ENCODE measurements at regions not wholly inside any gene's neighbourhood (a gene's known extent, or its start where the extent isn't known, plus 50 kb on each side); places are given as distances from the start of the nearest gene placed in this dataset.
A peak's percentile ranks its signal among the peaks of the same experiment; 100 is the strongest.

GRCh38 chr10:52517012-52517411, 202.9 kb downstream of the DKK1 start:
- Mint-ChIP-seq H3K4me3 (no peak overlapping the region), H3K9me3 (peaks cover 18% of the 10 kb centered on the region)

GRCh38 chr10:52523696-52524095, 209.6 kb downstream of the DKK1 start:
- Histone ChIP-seq H3K27me3 (ENCODE audit: control insufficient read depth, insufficient read depth, low read length, poor library complexity, severe bottlenecking) (no peaks in the 10 kb centered on the region), H3K9me3 (ENCODE audit: control insufficient read depth, low read length) (no peaks in the 10 kb centered on the region), H3K4me1 (ENCODE audit: control insufficient read depth, insufficient read depth, low read length) (no peaks in the 10 kb centered on the region), H3K9ac (ENCODE audit: extremely low read depth, low read length, poor library complexity, severe bottlenecking) (no peak overlapping the region), H3K4me3 (ENCODE audit: low read length) (no peak overlapping the region), H3K27ac (ENCODE audit: low read depth, low read length) (no peak overlapping the region), H3K36me3 (ENCODE audit: control insufficient read depth, insufficient read depth, low read length) (no peaks in the 10 kb centered on the region)
- Mint-ChIP-seq H3K27me3 (ENCODE audit: insufficient read depth) (no peaks in the 10 kb centered on the region), H3K27ac (no peak overlapping the region), H3K36me3 (ENCODE audit: low read depth) (no peaks in the 10 kb centered on the region), H3K9me3 (no peaks in the 10 kb centered on the region), H3K4me1 (no peaks in the 10 kb centered on the region), H3K4me3 (no peak overlapping the region)
- TF ChIP-seq, protein P1, sequence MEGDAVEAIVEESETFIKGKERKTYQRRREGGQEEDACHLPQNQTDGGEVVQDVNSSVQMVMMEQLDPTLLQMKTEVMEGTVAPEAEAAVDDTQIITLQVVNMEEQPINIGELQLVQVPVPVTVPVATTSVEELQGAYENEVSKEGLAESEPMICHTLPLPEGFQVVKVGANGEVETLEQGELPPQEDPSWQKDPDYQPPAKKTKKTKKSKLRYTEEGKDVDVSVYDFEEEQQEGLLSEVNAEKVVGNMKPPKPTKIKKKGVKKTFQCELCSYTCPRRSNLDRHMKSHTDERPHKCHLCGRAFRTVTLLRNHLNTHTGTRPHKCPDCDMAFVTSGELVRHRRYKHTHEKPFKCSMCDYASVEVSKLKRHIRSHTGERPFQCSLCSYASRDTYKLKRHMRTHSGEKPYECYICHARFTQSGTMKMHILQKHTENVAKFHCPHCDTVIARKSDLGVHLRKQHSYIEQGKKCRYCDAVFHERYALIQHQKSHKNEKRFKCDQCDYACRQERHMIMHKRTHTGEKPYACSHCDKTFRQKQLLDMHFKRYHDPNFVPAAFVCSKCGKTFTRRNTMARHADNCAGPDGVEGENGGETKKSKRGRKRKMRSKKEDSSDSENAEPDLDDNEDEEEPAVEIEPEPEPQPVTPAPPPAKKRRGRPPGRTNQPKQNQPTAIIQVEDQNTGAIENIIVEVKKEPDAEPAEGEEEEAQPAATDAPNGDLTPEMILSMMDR (conservative IDR thresholded peaks at IDR 0.05) = no peak
- DNase-seq = no peak

More at GRCh38 chr10:52517012-52517411, 202.9 kb downstream of the DKK1 start:
- H3K27ac ChIP-seq (ENCODE audit: low read depth, low read length) = peak overlapping the region; percentile 99
- Mint-ChIP-seq H3K27ac (no peak overlapping the region), H3K27me3 (ENCODE audit: insufficient read depth) (no peaks in the 10 kb centered on the region), H3K36me3 (ENCODE audit: low read depth) (no peaks in the 10 kb centered on the region), H3K4me1 (no peaks in the 10 kb centered on the region)
- H3K4me1 ChIP-seq (ENCODE audit: control insufficient read depth, insufficient read depth, low read length) = peaks cover 4% of the 10 kb centered on the region
- no peak overlapping the region for H3K9ac ChIP-seq (ENCODE audit: extremely low read depth, low read length, poor library complexity, severe bottlenecking)
- no peak for DNase-seq
- TF ChIP-seq, protein P1 (conservative IDR thresholded peaks at IDR 0.05) = no peak
- H3K27me3 ChIP-seq (ENCODE audit: control insufficient read depth, insufficient read depth, low read length, poor library complexity, severe bottlenecking) = no peaks in the 10 kb centered on the region
- H3K4me3 ChIP-seq (ENCODE audit: low read length) = no peak overlapping the region
- H3K36me3 ChIP-seq (ENCODE audit: control insufficient read depth, insufficient read depth, low read length) = no peaks in the 10 kb centered on the region
- 71 to 78% methylated on average over 1 of the region's 2 CpGs for WGBS, 2 experiments (ENCODE audit: insufficient coverage in 1 of 2, insufficient read length in 1 of 2)
- H3K9me3 ChIP-seq (ENCODE audit: control insufficient read depth, low read length) = peaks cover 18% of the 10 kb centered on the region

DNA sequence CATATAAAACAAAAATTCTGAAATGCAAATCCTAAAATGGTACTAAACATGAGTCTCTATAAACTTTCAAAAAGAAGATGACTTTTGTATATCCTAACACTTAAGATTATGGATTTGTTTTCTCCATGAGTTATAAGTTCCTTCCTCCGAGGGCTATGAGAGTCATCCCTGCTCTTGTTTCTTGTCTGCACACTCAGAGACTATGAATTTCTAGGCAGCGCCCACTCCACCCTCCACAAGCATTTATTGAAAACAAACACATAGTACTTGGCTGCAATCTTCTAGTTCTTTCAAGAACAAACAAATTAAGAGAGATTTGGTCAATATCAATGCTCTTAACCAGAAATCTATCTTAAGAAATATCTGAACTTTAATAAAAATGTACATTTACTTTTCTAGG, 211.7 kb downstream of the DKK1 start:
- no peaks in the 10 kb centered on the region for H3K36me3 Mint-ChIP-seq (ENCODE audit: low read depth)
- H3K4me1 Mint-ChIP-seq = no peaks in the 10 kb centered on the region
- Histone ChIP-seq H3K27me3 (ENCODE audit: control insufficient read depth, insufficient read depth, low read length, poor library complexity, severe bottlenecking) (no peaks in the 10 kb centered on the region), H3K9ac (ENCODE audit: extremely low read depth, low read length, poor library complexity, severe bottlenecking) (no peak overlapping the region), H3K9me3 (ENCODE audit: control insufficient read depth, low read length) (no peaks in the 10 kb centered on the region), H3K4me1 (ENCODE audit: control insufficient read depth, insufficient read depth, low read length) (no peaks in the 10 kb centered on the region), H3K27ac (ENCODE audit: low read depth, low read length) (no peak overlapping the region), H3K36me3 (ENCODE audit: control insufficient read depth, insufficient read depth, low read length) (no peaks in the 10 kb centered on the region), H3K4me3 (ENCODE audit: low read length) (no peak overlapping the region)
- WGBS, 2 experiments (ENCODE audit: insufficient coverage in 1 of 2, insufficient read length in 1 of 2) = 88 to 100% methylated on average over 2 of the region's 2 CpGs
- no peaks in the 10 kb centered on the region for H3K9me3 Mint-ChIP-seq
- TF ChIP-seq, protein P1 (conservative IDR thresholded peaks at IDR 0.05) = no peak
- no peak overlapping the region for H3K4me3 Mint-ChIP-seq
- H3K27me3 Mint-ChIP-seq (ENCODE audit: insufficient read depth) = no peaks in the 10 kb centered on the region
- no peak for DNase-seq
- H3K27ac Mint-ChIP-seq = no peak overlapping the region
